Neural progenitor cell (in vitro differentiated cells): ENCODE measurements at regions not wholly inside any gene's neighbourhood (a gene's known extent, or its start where the extent isn't known, plus 50 kb on each side); places are given as distances from the start of the nearest gene placed in this dataset.

Experiments
- EZH2 ChIP-seq: fragments of 200-600 bp; sonication (generic); IDR thresholded peaks from 2 replicates; pipeline ENCODE4 v1.6.1; 2017; ENCODE audit warnings: antibody characterized with exemption, mild to moderate bottlenecking, moderate library complexity
- TF ChIP-seq, protein P1 (sequence below): fragments of 200-600 bp; sonication (generic); IDR thresholded peaks from 2 replicates; pipeline ENCODE4 v1.5.1; 2017; ENCODE audit warnings: antibody characterized with exemption, mild to moderate bottlenecking

DNA sequence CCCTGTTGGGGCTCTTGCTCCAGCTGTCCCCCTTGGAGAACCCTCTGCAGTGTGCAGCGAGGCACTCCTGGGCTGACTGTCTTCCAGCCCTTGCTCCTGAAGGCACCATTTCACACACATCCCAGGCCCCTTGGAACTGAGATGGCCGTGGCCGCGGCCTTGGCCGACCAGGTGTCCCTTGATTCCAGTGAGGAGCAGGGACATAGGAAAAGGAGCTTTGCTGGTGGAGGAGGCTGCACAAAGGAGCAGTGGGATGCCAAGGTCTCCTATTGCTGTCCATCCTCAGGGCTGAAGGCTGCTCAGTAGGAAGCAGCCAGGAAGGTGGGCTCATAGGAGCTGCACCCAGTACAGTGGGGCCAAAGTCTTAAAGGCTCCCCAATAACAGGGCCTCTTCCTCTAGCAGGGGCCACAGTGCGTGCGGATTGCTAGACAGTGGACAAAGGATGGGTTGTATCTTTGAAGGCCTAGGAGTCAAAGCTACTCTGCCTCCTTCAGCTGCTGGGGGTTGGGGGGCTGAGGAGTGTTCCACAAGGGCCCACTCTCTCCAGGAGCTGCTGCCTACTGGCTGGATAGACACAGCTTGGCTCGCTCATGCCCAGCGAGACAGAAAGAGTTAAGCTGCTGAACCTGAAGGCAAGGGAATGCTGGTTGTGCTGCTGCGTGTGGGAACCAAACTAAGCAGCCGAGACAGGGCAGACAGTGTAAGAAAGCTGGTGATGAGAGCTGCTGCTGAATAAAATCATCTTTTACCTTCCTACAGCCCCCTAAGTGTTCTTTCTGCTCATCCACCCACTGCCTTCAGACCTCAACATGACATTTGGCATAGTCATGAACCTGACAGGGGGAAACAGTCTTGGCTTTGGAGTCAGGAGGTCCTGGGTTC lies 891.9 kb upstream of the ZNF722 start:
- TF ChIP-seq EZH2: no peak
- TF ChIP-seq, protein P1, sequence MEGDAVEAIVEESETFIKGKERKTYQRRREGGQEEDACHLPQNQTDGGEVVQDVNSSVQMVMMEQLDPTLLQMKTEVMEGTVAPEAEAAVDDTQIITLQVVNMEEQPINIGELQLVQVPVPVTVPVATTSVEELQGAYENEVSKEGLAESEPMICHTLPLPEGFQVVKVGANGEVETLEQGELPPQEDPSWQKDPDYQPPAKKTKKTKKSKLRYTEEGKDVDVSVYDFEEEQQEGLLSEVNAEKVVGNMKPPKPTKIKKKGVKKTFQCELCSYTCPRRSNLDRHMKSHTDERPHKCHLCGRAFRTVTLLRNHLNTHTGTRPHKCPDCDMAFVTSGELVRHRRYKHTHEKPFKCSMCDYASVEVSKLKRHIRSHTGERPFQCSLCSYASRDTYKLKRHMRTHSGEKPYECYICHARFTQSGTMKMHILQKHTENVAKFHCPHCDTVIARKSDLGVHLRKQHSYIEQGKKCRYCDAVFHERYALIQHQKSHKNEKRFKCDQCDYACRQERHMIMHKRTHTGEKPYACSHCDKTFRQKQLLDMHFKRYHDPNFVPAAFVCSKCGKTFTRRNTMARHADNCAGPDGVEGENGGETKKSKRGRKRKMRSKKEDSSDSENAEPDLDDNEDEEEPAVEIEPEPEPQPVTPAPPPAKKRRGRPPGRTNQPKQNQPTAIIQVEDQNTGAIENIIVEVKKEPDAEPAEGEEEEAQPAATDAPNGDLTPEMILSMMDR: no peak
